ENCODE measurements at regions not wholly inside any gene's neighbourhood (a gene's known extent, or its start where the extent isn't known, plus 50 kb on each side); places are given as distances from the start of the nearest gene placed in this dataset.

GRCh38 chr5:148012801-148013200 lies 51.0 kb upstream of the SPINK5 start:
- H3K27ac ChIP-seq: no peak overlapping the region
- DNase-seq (ENCODE audit: low spot score): no peak
- CTCF ChIA-PET: no interaction called here
- POLR2A ChIA-PET (ENCODE audit: low non-redundant PET): no interaction called here
- no peak for TF ChIP-seq CTCF (conservative IDR thresholded peaks at IDR 0.05; ENCODE audit: low read depth)

- ChIA-PET POLR2A (ENCODE audit: low non-redundant PET) (no interaction called here), CTCF (interaction anchor here (0.5 kb wide), 1 partner anchor 1097 kb away, joined by 3 read pairs; no protein-coding TSS in a partner anchor)
- DNase-seq (ENCODE audit: low spot score): peak; percentile 92
- peak overlapping the region; percentile 59 for H3K27ac ChIP-seq
- TF ChIP-seq CTCF (conservative IDR thresholded peaks at IDR 0.05; ENCODE audit: low read depth): no peak
These were observed 52.2 kb upstream of the SPINK5 start for GRCh38 chr5:148011398-148012137.

DNA sequence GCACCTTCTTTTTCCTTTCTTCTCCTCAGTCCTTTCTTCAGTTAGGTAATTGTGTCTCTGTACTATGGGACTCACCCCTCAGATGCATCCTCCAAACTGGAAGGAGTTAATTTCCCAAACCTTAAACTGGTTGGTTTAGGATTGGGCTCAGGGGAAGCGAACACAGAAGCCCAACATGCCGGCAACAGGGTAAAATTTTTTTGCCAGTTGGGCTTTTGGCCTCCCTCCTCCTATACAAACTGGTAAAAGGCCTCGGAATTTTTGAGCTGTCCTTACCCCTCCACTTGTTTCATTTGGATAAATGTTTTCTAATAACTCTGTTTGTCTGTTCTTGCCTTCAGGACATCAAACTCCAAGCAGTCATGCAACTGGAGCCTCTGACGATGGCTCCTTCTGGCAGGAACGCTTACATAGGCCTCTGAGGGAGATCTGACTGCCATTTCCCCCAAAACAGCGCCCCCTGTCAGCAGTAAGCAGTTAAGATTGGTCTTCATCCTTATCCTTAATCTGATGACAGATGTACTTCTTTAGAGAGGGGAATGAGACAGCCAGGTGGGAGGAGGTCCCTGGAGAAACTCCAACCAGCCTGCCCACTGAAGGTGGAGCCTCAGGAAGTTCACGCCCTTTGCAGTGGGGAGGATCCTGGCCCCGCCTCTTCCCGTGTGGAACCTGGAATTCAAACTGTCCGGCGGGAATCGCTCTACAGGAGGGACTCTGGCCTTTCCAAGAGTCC lies 57.8 kb upstream of the SPINK5 start:
- CTCF ChIA-PET: interaction anchor here (0.7 kb wide), 1 partner anchor 148 kb away, joined by 3 read pairs; no protein-coding TSS in a partner anchor
- no peak overlapping the region for H3K27ac ChIP-seq
- TF ChIP-seq CTCF (conservative IDR thresholded peaks at IDR 0.05; ENCODE audit: low read depth): no peak
- POLR2A ChIA-PET (ENCODE audit: low non-redundant PET): no interaction called here
- no peak for DNase-seq (ENCODE audit: low spot score)

- no peak for DNase-seq (ENCODE audit: low spot score)
- TF ChIP-seq CTCF (conservative IDR thresholded peaks at IDR 0.05; ENCODE audit: low read depth): no peak
- H3K27ac ChIP-seq: no peak overlapping the region
- POLR2A ChIA-PET (ENCODE audit: low non-redundant PET): no interaction called here
- CTCF ChIA-PET: no interaction called here
These were observed 60.6 kb upstream of the SPINK5 start for GRCh38 chr5:148003226-148003625.

DNA sequence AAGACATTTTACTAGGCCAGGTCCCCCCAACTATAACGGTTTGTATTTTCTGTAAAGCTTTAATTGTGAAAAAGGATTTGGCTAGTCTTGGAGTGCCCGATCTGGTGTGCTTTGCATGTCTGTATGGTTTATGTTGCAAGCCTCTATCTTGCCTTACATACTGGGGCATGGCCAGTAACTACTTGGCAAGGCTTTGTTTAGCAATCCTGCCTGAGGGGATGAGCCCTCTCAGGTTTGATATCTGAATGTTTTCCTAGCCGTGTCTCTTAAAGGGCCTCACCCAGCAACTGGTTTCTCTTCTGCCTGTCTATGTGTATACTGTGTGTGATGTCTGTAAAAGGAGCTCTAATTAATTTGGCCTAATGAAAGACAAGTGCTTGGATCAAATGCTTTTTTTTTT lies 61.3 kb upstream of the SPINK5 start:
- POLR2A ChIA-PET (ENCODE audit: low non-redundant PET): no interaction called here

GRCh38 chr5:148000036-148000435 lies 63.7 kb upstream of the SPINK5 start:
- POLR2A ChIA-PET (ENCODE audit: low non-redundant PET): no interaction called here
- CTCF ChIA-PET: no interaction called here
- no peak overlapping the region for H3K27ac ChIP-seq
- DNase-seq (ENCODE audit: low spot score): no peak
- no peak for TF ChIP-seq CTCF (conservative IDR thresholded peaks at IDR 0.05; ENCODE audit: low read depth)

More for the DNA sequence above, 61.3 kb upstream of the SPINK5 start:
- no peak for TF ChIP-seq CTCF (conservative IDR thresholded peaks at IDR 0.05; ENCODE audit: low read depth)
- no peak for DNase-seq (ENCODE audit: low spot score)
- peak overlapping the region; percentile 82 for H3K27ac ChIP-seq
- CTCF ChIA-PET: no interaction called here

All from RWPE1 (cell line).